ENCODE measurements at regions not wholly inside any gene's neighbourhood (a gene's known extent, or its start where the extent isn't known, plus 50 kb on each side); places are given as distances from the start of the nearest gene placed in this dataset.

DNA sequence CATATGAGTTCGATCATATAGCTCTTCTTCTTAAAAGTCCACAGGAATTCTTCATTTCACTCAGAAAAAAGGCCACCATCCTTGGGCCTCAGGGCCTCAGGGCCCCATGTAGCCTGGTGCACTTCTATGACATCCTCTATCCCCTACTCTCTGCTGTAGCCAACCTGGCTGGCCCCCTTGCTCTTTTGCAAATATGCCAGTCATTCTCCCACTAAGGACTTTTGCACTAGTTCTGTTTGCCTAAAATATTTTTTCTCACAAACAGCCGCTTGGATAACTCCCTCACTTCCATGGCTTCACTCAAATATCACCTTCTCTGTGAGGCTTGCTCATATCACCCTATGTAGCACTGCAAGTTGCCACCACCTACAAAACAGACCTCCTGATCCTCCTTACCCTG, 604.7 kb upstream of the JAG1 start:
- no peak overlapping the region for H3K27ac ChIP-seq (ENCODE audit: low read length)
- H3K27me3 ChIP-seq (ENCODE audit: insufficient read depth, low read length): no peaks in the 10 kb centered on the region
- H3K36me3 ChIP-seq (ENCODE audit: insufficient read depth, low read depth, low read length): no peaks in the 10 kb centered on the region
- peaks cover 5% of the 10 kb centered on the region; the same call in 1 of the 2 replicates for H3K4me1 ChIP-seq (ENCODE audit: insufficient read depth, low read length)
- H3K4me3 ChIP-seq (ENCODE audit: low read length): no peak overlapping the region
- H3K9ac ChIP-seq (ENCODE audit: low read depth, low read length): no peak overlapping the region
- no peaks in the 10 kb centered on the region for H3K9me3 ChIP-seq (ENCODE audit: insufficient read depth, low read depth, low read length)

DNA sequence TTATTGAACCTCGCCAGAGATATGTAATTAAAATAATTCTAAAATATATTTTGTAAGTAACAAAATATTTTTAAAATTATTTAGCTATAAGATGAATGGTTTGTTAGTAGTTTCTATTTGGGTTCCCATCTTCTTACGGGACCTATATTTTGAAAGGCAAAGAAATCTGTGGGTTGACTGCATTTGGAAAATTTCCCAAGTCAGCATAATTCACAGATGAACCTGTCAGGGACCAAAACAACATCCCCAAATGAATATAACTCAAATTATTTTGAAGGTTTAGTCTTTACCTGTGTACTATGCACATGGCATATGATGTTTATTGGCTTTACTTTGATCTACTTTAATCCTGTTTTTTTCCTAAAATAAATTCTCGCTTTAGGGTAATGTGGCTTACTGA, 607.4 kb upstream of the JAG1 start:
- Histone ChIP-seq H3K9me3 (ENCODE audit: insufficient read depth, low read depth, low read length) (no peaks in the 10 kb centered on the region), H3K9ac (ENCODE audit: low read depth, low read length) (no peak overlapping the region), H3K4me3 (ENCODE audit: low read length) (no peak overlapping the region), H3K36me3 (ENCODE audit: insufficient read depth, low read depth, low read length) (no peaks in the 10 kb centered on the region), H3K27me3 (ENCODE audit: insufficient read depth, low read length) (no peaks in the 10 kb centered on the region), H3K27ac (ENCODE audit: low read length) (no peak overlapping the region), H3K4me1 (ENCODE audit: insufficient read depth, low read length) (no peaks in the 10 kb centered on the region)

DNA sequence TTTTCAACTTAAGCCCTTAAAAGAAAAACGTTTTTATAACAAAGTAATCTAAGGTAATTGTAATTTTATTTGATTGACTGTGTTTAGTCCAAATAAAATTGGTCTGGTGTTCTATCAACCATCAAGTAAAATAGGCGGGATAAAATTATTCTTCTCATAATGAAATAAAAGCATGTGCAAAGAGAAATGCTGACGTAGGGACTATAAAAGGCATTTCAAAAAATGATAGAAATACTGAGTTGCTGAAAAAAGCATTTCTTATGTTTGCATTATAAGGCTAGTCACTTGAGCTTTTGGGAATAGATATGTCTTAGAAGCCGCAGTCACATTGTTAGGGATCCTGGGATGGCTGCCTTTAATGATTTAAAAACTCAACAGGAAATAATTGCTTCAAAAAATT, 608.0 kb upstream of the JAG1 start:
- no peak overlapping the region for H3K9ac ChIP-seq (ENCODE audit: low read depth, low read length)
- no peaks in the 10 kb centered on the region for H3K9me3 ChIP-seq (ENCODE audit: insufficient read depth, low read depth, low read length)
- no peak overlapping the region for H3K4me3 ChIP-seq (ENCODE audit: low read length)
- no peaks in the 10 kb centered on the region for H3K27me3 ChIP-seq (ENCODE audit: insufficient read depth, low read length)
- H3K27ac ChIP-seq (ENCODE audit: low read length): no peak overlapping the region
- no peaks in the 10 kb centered on the region for H3K4me1 ChIP-seq (ENCODE audit: insufficient read depth, low read length)
- no peaks in the 10 kb centered on the region for H3K36me3 ChIP-seq (ENCODE audit: insufficient read depth, low read depth, low read length)

DNA sequence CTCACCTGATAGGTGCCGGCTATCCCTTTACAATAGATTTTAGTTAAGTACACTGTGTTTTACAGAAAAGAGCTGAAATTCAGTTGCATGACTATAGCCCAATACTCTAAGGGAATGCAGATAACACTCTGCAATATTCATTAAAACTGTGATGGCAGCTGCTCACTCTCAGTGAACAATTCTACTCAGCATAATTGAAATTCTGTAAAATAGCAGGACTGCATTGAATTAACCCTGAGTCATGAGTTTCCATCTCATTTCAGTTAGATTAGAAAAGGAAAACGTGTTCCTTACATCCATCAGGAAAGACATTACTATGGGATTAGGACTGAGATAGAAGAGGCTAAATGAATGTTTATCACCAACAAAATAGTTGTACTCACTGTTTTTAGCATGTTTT, 613.3 kb upstream of the JAG1 start:
- no peaks in the 10 kb centered on the region; the same call in 1 of the 2 replicates for H3K9me3 ChIP-seq (ENCODE audit: insufficient read depth, low read depth, low read length)

DNA sequence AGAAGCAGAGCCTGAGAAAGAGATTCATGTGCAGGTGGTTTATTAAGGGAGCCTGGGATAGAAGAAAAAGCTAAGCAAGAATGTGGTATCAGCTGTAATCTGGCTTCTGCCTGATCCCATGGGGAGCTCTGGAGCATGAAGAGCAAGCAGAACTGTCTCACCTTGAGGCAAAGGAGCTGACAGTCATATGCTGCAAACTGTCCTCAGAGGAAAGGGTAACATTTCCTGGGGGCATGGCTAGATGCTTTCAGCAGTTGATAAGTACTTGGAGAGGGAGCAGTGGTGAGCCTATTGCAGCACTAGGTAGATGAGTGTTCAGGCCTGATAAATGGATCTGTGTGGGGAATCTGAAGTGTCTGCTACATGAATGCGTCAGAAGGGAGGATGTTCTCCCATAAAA, 621.5 kb upstream of the BTBD3 start:
- H3K4me1 ChIP-seq (ENCODE audit: insufficient read depth, low read length): 0 out of 2 replicates have a peak, but pooled peaks cover 3% of the 10 kb centered on the region
- H3K9me3 ChIP-seq (ENCODE audit: insufficient read depth, low read depth, low read length): no peaks in the 10 kb centered on the region
- H3K27me3 ChIP-seq (ENCODE audit: insufficient read depth, low read length): no peaks in the 10 kb centered on the region
- no peak overlapping the region for H3K4me3 ChIP-seq (ENCODE audit: low read length)
- H3K36me3 ChIP-seq (ENCODE audit: insufficient read depth, low read depth, low read length): no peaks in the 10 kb centered on the region
- H3K27ac ChIP-seq (ENCODE audit: low read length): no peak overlapping the region
- no peak overlapping the region for H3K9ac ChIP-seq (ENCODE audit: low read depth, low read length)

More for the DNA sequence above, 613.3 kb upstream of the JAG1 start:
- Histone ChIP-seq H3K36me3 (ENCODE audit: insufficient read depth, low read depth, low read length) (no peaks in the 10 kb centered on the region), H3K27me3 (ENCODE audit: insufficient read depth, low read length) (no peaks in the 10 kb centered on the region), H3K4me3 (ENCODE audit: low read length) (no peak overlapping the region), H3K9ac (ENCODE audit: low read depth, low read length) (no peak overlapping the region), H3K27ac (ENCODE audit: low read length) (no peak overlapping the region), H3K4me1 (ENCODE audit: insufficient read depth, low read length) (no peaks in the 10 kb centered on the region)

DNA sequence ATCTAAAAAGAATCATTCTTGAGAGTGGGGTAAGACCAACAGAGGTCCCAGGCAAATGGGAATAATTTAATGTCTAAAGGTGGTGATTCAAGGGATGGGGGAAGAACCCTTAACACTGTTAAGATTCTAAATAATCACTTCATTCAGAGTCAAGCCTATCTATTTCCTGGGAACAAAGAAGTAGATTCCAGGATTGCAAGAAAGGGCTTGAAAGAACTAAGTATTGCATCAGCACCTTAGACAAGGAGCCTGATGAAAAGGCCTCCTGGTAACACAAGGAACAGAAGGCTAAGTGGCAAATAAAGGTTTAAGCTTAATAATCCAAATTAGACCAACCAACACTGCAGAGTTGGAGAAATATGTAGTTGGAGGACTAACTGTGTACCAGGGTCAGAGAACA, 620.7 kb upstream of the BTBD3 start:
- Histone ChIP-seq H3K27me3 (ENCODE audit: insufficient read depth, low read length) (no peaks in the 10 kb centered on the region), H3K27ac (ENCODE audit: low read length) (no peak overlapping the region), H3K4me3 (ENCODE audit: low read length) (no peak overlapping the region), H3K36me3 (ENCODE audit: insufficient read depth, low read depth, low read length) (no peaks in the 10 kb centered on the region), H3K9ac (ENCODE audit: low read depth, low read length) (no peak overlapping the region), H3K4me1 (ENCODE audit: insufficient read depth, low read length) (0 out of 2 replicates have a peak, but pooled peaks cover 3% of the 10 kb centered on the region), H3K9me3 (ENCODE audit: insufficient read depth, low read depth, low read length) (no peaks in the 10 kb centered on the region)

DNA sequence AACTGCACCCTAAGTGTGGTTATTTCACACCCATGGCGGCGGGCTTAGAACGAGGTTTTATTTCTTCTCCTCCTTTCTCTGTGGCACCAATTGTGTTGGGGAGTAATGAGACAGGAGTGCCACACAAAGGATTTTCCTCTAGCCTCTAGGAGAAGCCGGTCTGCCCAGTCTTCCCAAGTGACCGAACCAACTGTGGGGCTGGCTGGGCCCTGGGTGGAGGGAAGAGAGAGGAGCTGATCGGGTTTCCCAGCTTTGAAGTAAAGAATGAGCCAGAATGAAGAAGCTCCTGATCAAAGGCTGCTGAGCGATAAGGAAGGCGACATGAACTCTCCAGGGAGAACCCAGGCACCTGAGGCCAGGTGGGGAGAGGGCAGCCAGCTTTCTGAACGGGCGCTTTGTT, 616.0 kb upstream of the BTBD3 start:
- Histone ChIP-seq H3K27me3 (ENCODE audit: insufficient read depth, low read length) (no peaks in the 10 kb centered on the region), H3K36me3 (ENCODE audit: insufficient read depth, low read depth, low read length) (no peaks in the 10 kb centered on the region), H3K9ac (ENCODE audit: low read depth, low read length) (no peak overlapping the region), H3K4me3 (ENCODE audit: low read length) (no peak overlapping the region), H3K27ac (ENCODE audit: low read length) (no peak overlapping the region), H3K9me3 (ENCODE audit: insufficient read depth, low read depth, low read length) (peaks cover 5% of the 10 kb centered on the region; the same call in 1 of the 2 replicates), H3K4me1 (ENCODE audit: insufficient read depth, low read length) (peaks cover 6% of the 10 kb centered on the region; the same call in 1 of the 2 replicates)

DNA sequence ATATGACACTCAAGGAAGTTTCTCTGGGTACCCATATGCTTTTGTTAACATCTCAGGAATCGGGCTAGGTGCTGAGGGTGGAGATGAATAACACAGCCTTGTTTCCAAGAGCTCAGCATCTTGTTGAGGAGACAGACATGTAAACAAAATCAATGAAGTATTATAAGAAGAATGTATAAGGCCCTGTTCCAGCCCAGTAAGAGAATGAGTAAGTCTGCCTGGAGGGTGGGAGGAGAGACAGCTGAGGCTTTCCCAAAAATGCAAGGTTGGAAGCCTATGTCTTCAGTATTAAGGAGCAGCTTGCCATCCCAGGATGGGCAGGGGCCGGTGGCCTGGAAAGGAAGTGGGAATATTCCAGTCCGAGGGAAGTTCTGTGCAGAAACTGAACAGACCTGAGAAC, 615.3 kb upstream of the BTBD3 start:
- Histone ChIP-seq H3K4me1 (ENCODE audit: insufficient read depth, low read length) (peaks cover 4% of the 10 kb centered on the region; the same call in 1 of the 2 replicates), H3K27me3 (ENCODE audit: insufficient read depth, low read length) (no peaks in the 10 kb centered on the region), H3K9ac (ENCODE audit: low read depth, low read length) (no peak overlapping the region), H3K4me3 (ENCODE audit: low read length) (no peak overlapping the region), H3K27ac (ENCODE audit: low read length) (no peak overlapping the region), H3K36me3 (ENCODE audit: insufficient read depth, low read depth, low read length) (no peaks in the 10 kb centered on the region), H3K9me3 (ENCODE audit: insufficient read depth, low read depth, low read length) (peaks cover 5% of the 10 kb centered on the region; the same call in 1 of the 2 replicates)

DNA sequence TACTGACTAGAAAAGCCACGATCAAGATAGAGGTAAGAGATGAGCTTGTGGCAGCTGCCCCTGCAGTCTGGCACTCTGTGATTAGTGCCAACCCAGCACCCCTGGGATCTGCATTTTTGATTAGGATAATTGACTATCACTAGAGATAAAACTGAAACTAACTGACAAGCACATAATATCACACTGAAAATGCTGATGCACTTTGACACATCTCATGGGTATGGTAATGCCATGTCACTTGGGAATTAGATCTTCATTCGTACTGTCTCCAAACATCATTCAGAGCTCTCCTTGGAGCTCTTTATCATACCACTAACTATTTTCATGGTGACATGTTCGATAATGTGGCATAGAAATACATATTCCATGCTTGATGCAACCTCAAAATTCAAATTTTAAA, 612.9 kb upstream of the BTBD3 start:
- no peaks in the 10 kb centered on the region for H3K27me3 ChIP-seq (ENCODE audit: insufficient read depth, low read length)

DNA sequence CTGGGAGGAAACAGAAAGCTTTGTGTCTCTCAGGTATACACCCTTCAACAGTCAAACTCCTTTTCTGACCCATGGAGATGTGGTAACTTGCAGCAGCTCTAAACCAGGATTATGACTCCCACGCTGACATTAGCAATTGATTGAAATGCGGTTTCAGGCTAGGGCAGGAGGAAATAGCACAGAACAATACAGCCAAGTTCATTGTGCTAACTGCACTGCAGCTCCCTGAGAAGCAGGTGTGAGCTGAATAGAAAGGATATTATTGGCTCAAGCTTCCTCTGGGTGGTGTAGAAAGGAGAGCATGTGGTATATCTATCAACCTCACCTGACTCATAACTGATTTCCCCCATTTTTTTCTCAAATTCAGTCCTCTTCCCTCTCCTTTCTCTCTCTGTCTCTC, 612.3 kb upstream of the BTBD3 start:
- no peak overlapping the region for H3K9ac ChIP-seq (ENCODE audit: low read depth, low read length)
- no peak overlapping the region for H3K27ac ChIP-seq (ENCODE audit: low read length)
- H3K27me3 ChIP-seq (ENCODE audit: insufficient read depth, low read length): no peaks in the 10 kb centered on the region
- no peak overlapping the region for H3K4me3 ChIP-seq (ENCODE audit: low read length)
- H3K4me1 ChIP-seq (ENCODE audit: insufficient read depth, low read length): peaks cover 4% of the 10 kb centered on the region; the same call in 1 of the 2 replicates
- no peaks in the 10 kb centered on the region for H3K36me3 ChIP-seq (ENCODE audit: insufficient read depth, low read depth, low read length)
- H3K9me3 ChIP-seq (ENCODE audit: insufficient read depth, low read depth, low read length): peaks cover 5% of the 10 kb centered on the region; the same call in 1 of the 2 replicates

More for the DNA sequence above, 612.9 kb upstream of the BTBD3 start:
- H3K27ac ChIP-seq (ENCODE audit: low read length): no peak overlapping the region
- H3K4me3 ChIP-seq (ENCODE audit: low read length): no peak overlapping the region
- no peaks in the 10 kb centered on the region for H3K36me3 ChIP-seq (ENCODE audit: insufficient read depth, low read depth, low read length)
- H3K4me1 ChIP-seq (ENCODE audit: insufficient read depth, low read length): peaks cover 4% of the 10 kb centered on the region; the same call in 1 of the 2 replicates
- no peak overlapping the region for H3K9ac ChIP-seq (ENCODE audit: low read depth, low read length)
- H3K9me3 ChIP-seq (ENCODE audit: insufficient read depth, low read depth, low read length): peaks cover 5% of the 10 kb centered on the region; the same call in 1 of the 2 replicates

DNA sequence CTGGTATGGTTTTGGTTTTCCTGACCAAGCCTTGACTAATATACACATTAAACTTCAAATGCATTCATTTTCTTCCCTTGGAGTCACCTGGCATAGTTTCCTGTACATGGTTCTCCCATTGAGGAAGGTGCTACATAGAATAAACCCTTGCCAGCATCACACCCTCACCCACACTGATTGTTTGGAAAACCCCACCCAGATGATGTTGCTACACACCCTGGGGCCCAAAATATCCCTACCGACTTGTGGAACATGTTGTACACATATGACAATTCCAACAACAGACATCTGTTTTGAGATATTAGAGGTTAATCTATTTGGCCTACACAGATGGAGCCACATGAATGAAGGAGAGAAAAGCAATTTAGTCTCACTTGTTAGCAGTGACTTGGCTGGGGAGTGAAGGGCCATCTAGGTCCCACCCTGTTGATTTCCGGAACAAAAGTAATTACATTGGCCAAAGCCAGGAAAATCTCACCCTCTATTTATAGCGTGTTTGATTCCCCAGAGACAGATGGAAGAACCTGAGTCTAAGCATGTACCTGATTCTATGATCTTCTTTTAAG, 606.0 kb upstream of the BTBD3 start:
- H3K27ac ChIP-seq (ENCODE audit: low read length): no peak overlapping the region
- no peaks in the 10 kb centered on the region for H3K4me1 ChIP-seq (ENCODE audit: insufficient read depth, low read length)
- no peaks in the 10 kb centered on the region for H3K9me3 ChIP-seq (ENCODE audit: insufficient read depth, low read depth, low read length)
- no peak overlapping the region for H3K9ac ChIP-seq (ENCODE audit: low read depth, low read length)
- no peaks in the 10 kb centered on the region for H3K36me3 ChIP-seq (ENCODE audit: insufficient read depth, low read depth, low read length)
- no peak overlapping the region for H3K4me3 ChIP-seq (ENCODE audit: low read length)
- no peaks in the 10 kb centered on the region for H3K27me3 ChIP-seq (ENCODE audit: insufficient read depth, low read length)

DNA sequence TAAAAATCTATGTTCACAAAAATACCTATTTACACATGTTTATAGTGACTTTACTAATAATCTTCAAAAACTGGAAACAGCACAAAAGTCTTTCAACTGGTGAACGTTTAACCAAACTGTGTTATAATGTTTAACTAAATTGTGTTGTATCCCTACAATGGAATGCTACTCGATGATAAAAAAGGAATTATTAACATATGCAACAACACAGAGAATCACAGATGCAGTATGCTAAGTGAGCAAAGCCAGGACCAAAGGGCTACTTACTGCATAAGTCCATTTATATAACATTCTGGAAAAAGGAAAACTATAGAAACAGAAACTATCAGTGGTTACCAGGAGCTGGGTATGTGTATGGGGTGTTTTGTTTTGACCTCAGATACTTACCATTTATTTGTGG, 602.2 kb upstream of the BTBD3 start:
- no peak overlapping the region for H3K27ac ChIP-seq (ENCODE audit: low read length)
- H3K4me1 ChIP-seq (ENCODE audit: insufficient read depth, low read length): no peaks in the 10 kb centered on the region
- H3K36me3 ChIP-seq (ENCODE audit: insufficient read depth, low read depth, low read length): no peaks in the 10 kb centered on the region
- H3K9ac ChIP-seq (ENCODE audit: low read depth, low read length): no peak overlapping the region
- H3K9me3 ChIP-seq (ENCODE audit: insufficient read depth, low read depth, low read length): no peaks in the 10 kb centered on the region; the same call in 1 of the 2 replicates
- H3K27me3 ChIP-seq (ENCODE audit: insufficient read depth, low read length): no peaks in the 10 kb centered on the region
- no peak overlapping the region for H3K4me3 ChIP-seq (ENCODE audit: low read length)

Measured in iPS-20b (cell line).